ENCODE measurements at regions not wholly inside any gene's neighbourhood (a gene's known extent, or its start where the extent isn't known, plus 50 kb on each side); places are given as distances from the start of the nearest gene placed in this dataset.

GRCh38 chr6:106794129-106794528, 164.8 kb downstream of the QRSL1 start:
- TF ChIP-seq, protein P1, sequence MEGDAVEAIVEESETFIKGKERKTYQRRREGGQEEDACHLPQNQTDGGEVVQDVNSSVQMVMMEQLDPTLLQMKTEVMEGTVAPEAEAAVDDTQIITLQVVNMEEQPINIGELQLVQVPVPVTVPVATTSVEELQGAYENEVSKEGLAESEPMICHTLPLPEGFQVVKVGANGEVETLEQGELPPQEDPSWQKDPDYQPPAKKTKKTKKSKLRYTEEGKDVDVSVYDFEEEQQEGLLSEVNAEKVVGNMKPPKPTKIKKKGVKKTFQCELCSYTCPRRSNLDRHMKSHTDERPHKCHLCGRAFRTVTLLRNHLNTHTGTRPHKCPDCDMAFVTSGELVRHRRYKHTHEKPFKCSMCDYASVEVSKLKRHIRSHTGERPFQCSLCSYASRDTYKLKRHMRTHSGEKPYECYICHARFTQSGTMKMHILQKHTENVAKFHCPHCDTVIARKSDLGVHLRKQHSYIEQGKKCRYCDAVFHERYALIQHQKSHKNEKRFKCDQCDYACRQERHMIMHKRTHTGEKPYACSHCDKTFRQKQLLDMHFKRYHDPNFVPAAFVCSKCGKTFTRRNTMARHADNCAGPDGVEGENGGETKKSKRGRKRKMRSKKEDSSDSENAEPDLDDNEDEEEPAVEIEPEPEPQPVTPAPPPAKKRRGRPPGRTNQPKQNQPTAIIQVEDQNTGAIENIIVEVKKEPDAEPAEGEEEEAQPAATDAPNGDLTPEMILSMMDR (conservative IDR thresholded peaks at IDR 0.05): no peak
- no peak for TF ChIP-seq EZH2 (IDR thresholded peaks at IDR 0.05; ENCODE audit: low read depth)

Measured in PC-9 (cell line).